GM12878 (cell line): ENCODE measurements at regions not wholly inside any gene's neighbourhood (a gene's known extent, or its start where the extent isn't known, plus 50 kb on each side); places are given as distances from the start of the nearest gene placed in this dataset.

Experiments used
- ATAC-seq: fragments of 200-7000 bp; cut with Tn5 transposase; 3 replicates; pipeline ENCODE4 v1.9.1; 2020; ENCODE audit warnings: mild to moderate bottlenecking, moderate library complexity
- BruUV-seq: library from RNA; stranded (reverse); fragments of 400-500 nt; replicated peaks from 2 replicates; lab custom pipeline; 2021; lab: Mats Ljungman, UMichigan
- CTCF ChIA-PET: fragments of 300-600 bp; sonication (Branson Sonifier 250); formaldehyde crosslinking; extraction: SDS; loops from one replicate; lab custom pipeline; 2021; ENCODE audit warnings: inconsistent platforms; lab: Yijun Ruan, JAX
- POLR2A ChIA-PET: fragments of 350-600 bp; formaldehyde crosslinking; extraction: SDS; loops from one replicate; lab custom pipeline; 2021; ENCODE audit warnings: inconsistent platforms; lab: Charles Lee
- RAD21 ChIA-PET: fragments of 300-600 bp; sonication (Branson Sonifier 250); formaldehyde crosslinking; loops from one replicate; lab custom pipeline; 2023; ENCODE audit warnings: antibody characterized with exemption; ENCODE audit not compliant: unreplicated experiment; lab: Charles Lee
- SMC1A ChIA-PET: fragments of 300-600 bp; sonication (Branson Sonifier 250); formaldehyde crosslinking; loops from one replicate; lab custom pipeline; 2023; ENCODE audit not compliant: unreplicated experiment, uncharacterized antibody; lab: Charles Lee
- DNase-seq: peaks from one replicate; pipeline ENCODE4 v3.0.0-alpha.2; 2011; ENCODE audit warnings: low read depth, low spot score
- FAIRE-seq: peaks from 3 replicates; lab custom pipeline; 2011; peaks lifted over from hg19 to GRCh38; lab: Jason Lieb, UNC
- H2AFZ ChIP-seq: 2 replicates; pipeline ENCODE4 v1.6.0; 2011; ENCODE audit warnings: low read depth, low read length, control low read depth; ENCODE audit not compliant: control insufficient read depth
- H3K27ac ChIP-seq: 2 replicates; pipeline ENCODE4 v1.5.1; 2011; ENCODE audit warnings: control low read depth; ENCODE audit not compliant: control insufficient read depth, insufficient read depth
- H3K27me3 ChIP-seq, 2 experiments: replicated peaks in 1 of 2; 2 replicates each; pipeline versions ENCODE4 v1.6.0 to v1.6.1; 2011; ENCODE audit warnings: low read length in 1 of 2; ENCODE audit not compliant: control insufficient read depth in 2 of 2, insufficient read depth in 2 of 2
- H3K36me3 ChIP-seq, 2 experiments: 2 replicates each; pipeline ENCODE4 v1.5.1; 2011; ENCODE audit warnings: low read length in 1 of 2; ENCODE audit not compliant: control insufficient read depth in 2 of 2, insufficient read depth in 2 of 2
- H3K4me1 ChIP-seq: 2 replicates; pipeline ENCODE4 v1.6.1; 2011; ENCODE audit warnings: mild to moderate bottlenecking, low read length, moderate library complexity, mixed read lengths; ENCODE audit not compliant: control insufficient read depth, insufficient read depth
- H3K4me2 ChIP-seq: 2 replicates; pipeline ENCODE4 v1.6.0; 2011; ENCODE audit warnings: control low read depth; ENCODE audit not compliant: control insufficient read depth, insufficient read depth
- H3K4me3 ChIP-seq: fragments of 200-600 bp; sonication (generic); 2 replicates; pipeline ENCODE4 v1.5.1; 2016
- H3K79me2 ChIP-seq: 2 replicates; pipeline ENCODE4 v1.6.0; 2011; ENCODE audit warnings: low read length; ENCODE audit not compliant: control insufficient read depth, insufficient read depth
- H3K9ac ChIP-seq: 2 replicates; pipeline ENCODE4 v1.8.0; 2011; ENCODE audit warnings: low read length, control low read depth, mixed read lengths; ENCODE audit not compliant: control insufficient read depth, insufficient read depth
- H3K9me3 ChIP-seq: replicated peaks from 3 replicates; pipeline ENCODE4 v1.5.1; 2011; ENCODE audit warnings: mild to moderate bottlenecking, low read length; ENCODE audit not compliant: control insufficient read depth, insufficient read depth
- H4K20me1 ChIP-seq: 2 replicates; pipeline ENCODE4 v1.6.0; 2011; ENCODE audit not compliant: control insufficient read depth, insufficient read depth
- FOXM1 ChIP-seq: IDR thresholded peaks from 2 replicates; pipeline ENCODE4 v1.6.1; 2012; ENCODE audit warnings: low read depth, mild to moderate bottlenecking, inconsistent platforms, low read length, moderate library complexity
- NBN ChIP-seq: fragments of 450-650 bp; IDR thresholded peaks from 2 replicates; pipeline ENCODE4 v1.6.1; 2016
- TARDBP ChIP-seq: IDR thresholded peaks from 2 replicates; pipeline ENCODE4 v1.6.1; 2016; ENCODE audit warnings: borderline replicate concordance
- WRNIP1 ChIP-seq: IDR thresholded peaks from 2 replicates; pipeline ENCODE4 v1.6.1; 2011; ENCODE audit warnings: low read depth, low read length, improper control_type of control experiment, borderline replicate concordance
- ZNF384 ChIP-seq: IDR thresholded peaks from 2 replicates; pipeline ENCODE4 v1.6.1; 2012; ENCODE audit warnings: low read depth, mild to moderate bottlenecking, low read length, improper control_type of control experiment, borderline replicate concordance
- WGBS: methylation state at CpG from one replicate; pipeline ENCODE4 v1.1.6; 2016; ENCODE audit warnings: low lambda C conversion rate; ENCODE audit not compliant: insufficient replicate concordance, insufficient coverage; ENCODE audit errors: missing lambda C conversion rate; 5-methylcytosine and 5-hydroxymethylcytosine counted together
- in situ Hi-C: fragments of 300-500 bp; cut with MboI; formaldehyde crosslinking; loops from 9 replicates; pipeline ENCODE4 v1.14.3; 2018; ENCODE audit warnings: mixed read lengths
- intact Hi-C: fragments of 100-400 bp; cut with micrococcal nuclease; formaldehyde crosslinking; loops from one replicate; pipeline ENCODE4 v1.14.2; 2022; ENCODE audit not compliant: unreplicated experiment
- TF ChIP-seq, protein P1 (sequence below): IDR thresholded peaks from 2 replicates; pipeline ENCODE4 v1.6.1; 2012; ENCODE audit warnings: low read length, inconsistent platforms
- TF ChIP-seq, protein P2 (sequence below): fragments of 450-650 bp; IDR thresholded peaks from 2 replicates; pipeline ENCODE4 v1.6.1; 2016; ENCODE audit warnings: mild to moderate bottlenecking

DNA sequence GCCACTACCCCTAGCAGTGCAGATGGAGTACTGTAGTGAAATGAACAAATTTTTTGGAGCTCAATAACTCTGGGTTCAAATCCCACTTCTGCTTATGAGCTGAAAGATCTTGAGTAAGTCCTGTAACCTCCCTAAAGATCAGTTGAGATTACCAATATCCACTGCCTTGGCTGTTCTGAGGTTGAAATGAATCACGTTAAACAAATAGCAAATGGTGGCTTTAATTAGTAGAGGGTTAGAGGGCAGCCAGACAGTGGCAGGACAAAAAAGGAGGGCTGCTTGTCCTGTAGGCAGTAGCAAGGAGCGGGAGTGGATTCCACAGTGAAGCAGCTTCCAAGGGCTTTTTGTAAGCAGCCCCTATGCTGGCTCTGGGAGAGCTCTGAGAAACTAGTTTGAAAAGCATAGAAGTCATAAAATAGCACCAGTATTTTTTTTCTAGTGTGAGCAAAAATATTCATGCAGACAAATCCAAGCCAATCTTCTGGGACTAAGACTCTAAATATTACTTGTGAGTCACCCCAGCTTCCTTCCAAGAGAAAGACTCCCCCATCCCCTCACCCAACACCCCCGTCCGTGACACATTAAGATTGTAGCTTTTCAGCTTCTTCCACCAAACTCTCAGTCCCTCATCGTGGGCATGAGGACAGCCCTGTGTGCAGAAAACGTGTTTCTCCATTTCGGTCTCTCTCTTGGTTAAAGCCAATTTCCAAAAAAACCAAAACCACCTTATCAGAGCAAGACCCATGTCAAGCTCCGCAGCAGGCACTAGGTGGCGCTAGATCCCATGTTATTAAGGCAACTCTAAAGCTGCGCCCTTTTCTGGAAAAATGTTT is 123.5 kb upstream of the LGALSL start (continued):
- TF ChIP-seq TARDBP = no peak
- TF ChIP-seq, protein P1, sequence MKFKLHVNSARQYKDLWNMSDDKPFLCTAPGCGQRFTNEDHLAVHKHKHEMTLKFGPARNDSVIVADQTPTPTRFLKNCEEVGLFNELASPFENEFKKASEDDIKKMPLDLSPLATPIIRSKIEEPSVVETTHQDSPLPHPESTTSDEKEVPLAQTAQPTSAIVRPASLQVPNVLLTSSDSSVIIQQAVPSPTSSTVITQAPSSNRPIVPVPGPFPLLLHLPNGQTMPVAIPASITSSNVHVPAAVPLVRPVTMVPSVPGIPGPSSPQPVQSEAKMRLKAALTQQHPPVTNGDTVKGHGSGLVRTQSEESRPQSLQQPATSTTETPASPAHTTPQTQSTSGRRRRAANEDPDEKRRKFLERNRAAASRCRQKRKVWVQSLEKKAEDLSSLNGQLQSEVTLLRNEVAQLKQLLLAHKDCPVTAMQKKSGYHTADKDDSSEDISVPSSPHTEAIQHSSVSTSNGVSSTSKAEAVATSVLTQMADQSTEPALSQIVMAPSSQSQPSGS = no peak
- 0 out of 2 replicates have a peak, but pooled peaks have one; percentile 43 for TF ChIP-seq ZNF384
- TF ChIP-seq, all 136 proteins: peak for 9

DNA sequence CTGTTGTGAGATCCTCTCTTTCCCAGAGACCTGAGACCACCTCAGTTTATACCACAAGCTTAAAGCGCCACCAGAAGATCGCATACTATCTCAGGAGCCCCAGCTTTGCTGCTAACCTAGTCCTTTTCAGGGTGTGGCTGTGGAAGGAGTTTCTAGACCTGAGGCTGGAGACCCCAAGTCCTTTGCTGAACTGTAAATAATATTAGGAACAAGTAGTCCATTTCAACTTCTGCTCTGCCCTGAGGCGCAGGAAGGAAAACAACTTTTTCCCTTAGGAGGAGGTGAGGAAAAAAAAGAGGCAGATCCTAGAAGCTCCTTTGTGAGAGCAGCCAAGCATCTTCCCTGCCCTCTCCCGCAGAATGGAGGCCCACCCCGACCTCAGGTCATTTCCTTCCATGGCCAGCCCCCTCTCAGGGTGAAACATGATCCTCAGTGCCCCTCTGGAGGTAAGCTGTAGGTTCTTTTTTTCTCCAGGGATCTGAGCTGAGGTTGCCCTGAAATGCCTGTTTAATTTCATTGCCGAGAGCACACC is 122.8 kb upstream of the LGALSL start:
- POLR2A ChIA-PET = interaction anchor here (0.6 to 2.7 kb wide), 8 partner anchors 14 to 315 kb away, joined by 3 to 9 read pairs (median 3); partner anchors contain the start of gene AFTPH
- SMC1A ChIA-PET = interaction anchor here (0.5 to 11.4 kb wide), 74 partner anchors 9 to 1242 kb away, joined by 3 to 333 read pairs (median 4); partner anchors contain the start of gene AFTPH
- intact Hi-C loops = loop anchor here (1.0 to 2.0 kb wide), 3 partner anchors 157 to 534 kb away; no protein-coding TSS in a partner anchor
- no peak for FAIRE-seq
- RAD21 ChIA-PET = interaction anchor here (0.5 to 9.6 kb wide), 70 partner anchors 12 to 1237 kb away, joined by 3 to 358 read pairs (median 4); partner anchors contain the start of genes AFTPH, CEP68 and LGALSL
- 0 out of 2 replicates have a peak, but pooled peaks have one; percentile 45 for TF ChIP-seq FOXM1
- no peak for TF ChIP-seq WRNIP1
- TF ChIP-seq, protein P2, sequence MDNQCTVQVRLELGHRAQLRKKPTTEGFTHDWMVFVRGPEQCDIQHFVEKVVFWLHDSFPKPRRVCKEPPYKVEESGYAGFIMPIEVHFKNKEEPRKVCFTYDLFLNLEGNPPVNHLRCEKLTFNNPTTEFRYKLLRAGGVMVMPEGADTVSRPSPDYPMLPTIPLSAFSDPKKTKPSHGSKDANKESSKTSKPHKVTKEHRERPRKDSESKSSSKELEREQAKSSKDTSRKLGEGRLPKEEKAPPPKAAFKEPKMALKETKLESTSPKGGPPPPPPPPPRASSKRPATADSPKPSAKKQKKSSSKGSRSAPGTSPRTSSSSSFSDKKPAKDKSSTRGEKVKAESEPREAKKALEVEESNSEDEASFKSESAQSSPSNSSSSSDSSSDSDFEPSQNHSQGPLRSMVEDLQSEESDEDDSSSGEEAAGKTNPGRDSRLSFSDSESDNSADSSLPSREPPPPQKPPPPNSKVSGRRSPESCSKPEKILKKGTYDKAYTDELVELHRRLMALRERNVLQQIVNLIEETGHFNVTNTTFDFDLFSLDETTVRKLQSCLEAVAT = no peak
- TF ChIP-seq NBN = no peak
- TF ChIP-seq, all 136 proteins: peak for 1
- CTCF ChIA-PET = interaction anchor here (0.6 to 10.3 kb wide), 109 partner anchors 9 to 856 kb away, joined by 3 to 467 read pairs (median 5); partner anchors contain the start of genes AFTPH, CEP68 and SERTAD2
- Histone ChIP-seq H3K27me3 (no peaks in the 10 kb centered on the region), H3K79me2 (no peaks in the 10 kb centered on the region), H3K4me3 (no peak overlapping the region), H3K4me2 (no peak overlapping the region), H4K20me1 (no peaks in the 10 kb centered on the region), H3K36me3 (no peaks in the 10 kb centered on the region), H3K27ac (no peak overlapping the region), H2AFZ (no peak overlapping the region), H3K4me1 (peaks cover 35% of the 10 kb centered on the region), H3K9ac (no peak overlapping the region), H3K9me3 (no peaks in the 10 kb centered on the region)
- 32% methylated on average over 6 of the region's 6 CpGs for WGBS
- in situ Hi-C loops = loop anchor here (5.0 kb wide), 4 partner anchors 156 to 706 kb away; no protein-coding TSS in a partner anchor
- no TSS peak for BruUV-seq
- DNase-seq (no peak), ATAC-seq (no peak)
